CD4-positive, alpha-beta T cell treated with Interleukin-17A for 1 hour (primary cell): ENCODE measurements at regions not wholly inside any gene's neighbourhood (a gene's known extent, or its start where the extent isn't known, plus 50 kb on each side); places are given as distances from the start of the nearest gene placed in this dataset.

Experiments used
- DNase-seq: peaks from one replicate; pipeline ENCODE4 v3.0.0-alpha.2; 2020

- DNase-seq: no peak
Observed at GRCh38 chr9:115210699-115211098, 92.7 kb upstream of the TNC start.

GRCh38 chr9:115211413-115212124 is 93.6 kb upstream of the TNC start:
- DNase-seq: no peak

- DNase-seq: no peak
Observed at GRCh38 chr9:115212125-115212605, 94.2 kb upstream of the TNC start.

GRCh38 chr9:115212832-115213231 is 94.9 kb upstream of the TNC start:
- DNase-seq: no peak

- DNase-seq: no peak
Observed at GRCh38 chr9:115213818-115214334, 95.9 kb upstream of the TNC start.

- DNase-seq: no peak
Observed at GRCh38 chr9:115216873-115217272, 98.9 kb upstream of the TNC start.

GRCh38 chr9:115220319-115221005 is 102.5 kb upstream of the TNC start:
- DNase-seq: no peak

GRCh38 chr9:115223471-115223870 is 105.5 kb upstream of the TNC start:
- DNase-seq: no peak

- DNase-seq: no peak
Observed at GRCh38 chr9:115225459-115226116, 107.6 kb upstream of the TNC start.

GRCh38 chr9:115226152-115226551 is 108.2 kb upstream of the TNC start:
- DNase-seq: no peak

GRCh38 chr9:115229496-115229895 is 111.5 kb upstream of the TNC start:
- no peak for DNase-seq

- DNase-seq: no peak
Observed at GRCh38 chr9:115230924-115231515, 113.1 kb upstream of the TNC start.

GRCh38 chr9:115232181-115232774 is 114.3 kb upstream of the TNC start:
- DNase-seq: no peak

GRCh38 chr9:115234094-115234493 is 116.1 kb upstream of the TNC start:
- DNase-seq: no peak

- DNase-seq: no peak
Observed at GRCh38 chr9:115235221-115235620, 117.3 kb upstream of the TNC start.

GRCh38 chr9:115237385-115237998 is 119.5 kb upstream of the TNC start:
- no peak for DNase-seq

GRCh38 chr9:115240676-115241075 is 122.7 kb upstream of the TNC start:
- DNase-seq: no peak

- DNase-seq: no peak
Observed at GRCh38 chr9:115241641-115242040, 123.7 kb upstream of the TNC start.

- no peak for DNase-seq
Observed at GRCh38 chr9:115249488-115249887, 131.5 kb upstream of the TNC start.

- DNase-seq: no peak
Observed at GRCh38 chr9:115250621-115251032, 132.7 kb upstream of the TNC start.

- no peak for DNase-seq
Observed at GRCh38 chr9:115254287-115255180, 136.6 kb upstream of the TNC start.
